H1 (cell line): ENCODE measurements at regions not wholly inside any gene's neighbourhood (a gene's known extent, or its start where the extent isn't known, plus 50 kb on each side); places are given as distances from the start of the nearest gene placed in this dataset.

ENCODE experiments used
- CTCF ChIA-PET: fragments of 300-600 bp; sonication (Branson Sonifier 250); formaldehyde crosslinking; loops from one replicate; lab custom pipeline; 2021; ENCODE audit not compliant: partially characterized antibody; lab: Charles Lee
- POLR2A ChIA-PET: fragments of 300-600 bp; sonication (Branson Sonifier 250); formaldehyde crosslinking; loops from one replicate; lab custom pipeline; 2021; ENCODE audit warnings: inconsistent platforms; ENCODE audit not compliant: partially characterized antibody; lab: Charles Lee
- DNase-seq, 2 experiments: peaks; one replicate each; pipeline versions ENCODE4 v3.0.0 to v3.0.0-alpha.2; 2010 to 2022; ENCODE audit warnings: low spot score in 2 of 2, low read depth in 1 of 2, mixed read lengths in 1 of 2
- FAIRE-seq: peaks from 2 replicates; lab custom pipeline; 2011; peaks lifted over from hg19 to GRCh38; lab: Jason Lieb, UNC
- H2AFZ ChIP-seq: 2 replicates; pipeline ENCODE4 v1.8.1; 2012; ENCODE audit warnings: low read length, inconsistent platforms
- H2AK5ac ChIP-seq: 2 replicates; pipeline ENCODE4 v1.6.1; 2013; ENCODE audit warnings: low read depth, low read length
- H2BK120ac ChIP-seq: replicated peaks from 2 replicates; pipeline ENCODE3; 2013; ENCODE audit warnings: low read depth, low read length, inconsistent platforms
- H2BK12ac ChIP-seq: 2 replicates; pipeline ENCODE4 v1.6.1; 2013; ENCODE audit warnings: low read depth, low read length
- H2BK15ac ChIP-seq: 2 replicates; pipeline ENCODE4 v1.6.1; 2013; ENCODE audit warnings: low read length
- H2BK20ac ChIP-seq: 2 replicates; pipeline ENCODE4 v1.6.1; 2013; ENCODE audit warnings: low read length
- H2BK5ac ChIP-seq: 2 replicates; pipeline ENCODE4 v1.6.1; 2013; ENCODE audit warnings: low read depth, low read length
- H3K14ac ChIP-seq: 2 replicates; pipeline ENCODE4 v1.6.1; 2013; ENCODE audit warnings: inconsistent platforms; ENCODE audit not compliant: insufficient read length
- H3K18ac ChIP-seq: 2 replicates; pipeline ENCODE4 v1.6.1; 2013; ENCODE audit warnings: low read length; ENCODE audit errors: extremely low read depth
- H3K23ac ChIP-seq: 2 replicates; pipeline ENCODE4 v1.6.1; 2013; ENCODE audit warnings: inconsistent platforms; ENCODE audit not compliant: insufficient read length
- H3K23me2 ChIP-seq: 2 replicates; pipeline ENCODE4 v1.6.1; 2013; ENCODE audit warnings: low read depth, low read length
- H3K27ac ChIP-seq: 2 replicates; pipeline ENCODE4 v1.6.1; 2011; ENCODE audit warnings: low read depth, low read length, inconsistent platforms
- H3K27me3 ChIP-seq, 4 experiments: replicated peaks in 1 of 4; 1 replicate in 1 of 4; 2 replicates in 3 of 4; pipeline versions ENCODE4 v1.6.1 to v1.8.1; 2011 to 2013; ENCODE audit warnings: low read length in 3 of 4, mild to moderate bottlenecking in 3 of 4, inconsistent platforms in 2 of 4, mixed read lengths in 2 of 4, moderate library complexity in 1 of 4; ENCODE audit not compliant: control insufficient read depth in 3 of 4, insufficient read depth in 3 of 4; ENCODE audit errors: extremely low read depth in 1 of 4
- H3K36me3 ChIP-seq, 4 experiments: 2 replicates each; pipeline versions ENCODE4 v1.6.1 to v1.8.1; 2011 to 2013; ENCODE audit warnings: mild to moderate bottlenecking in 4 of 4, low read length in 3 of 4, moderate library complexity in 2 of 4, control low read depth in 1 of 4, inconsistent platforms in 1 of 4; ENCODE audit not compliant: insufficient read depth in 4 of 4, control insufficient read depth in 2 of 4
- H3K4ac ChIP-seq: replicated peaks from 2 replicates; pipeline ENCODE3; 2013; ENCODE audit warnings: low read length, low read depth, mixed read lengths, inconsistent platforms; ENCODE audit not compliant: insufficient read length
- H3K4me1 ChIP-seq, 4 experiments: replicated peaks in 1 of 4; 1 replicate in 1 of 4; 2 replicates in 3 of 4; pipeline versions ENCODE4 v1.6.1 to v1.8.1; 2011 to 2013; ENCODE audit warnings: low read length in 3 of 4, inconsistent platforms in 2 of 4, mixed read lengths in 1 of 4; ENCODE audit not compliant: insufficient read depth in 4 of 4, control insufficient read depth in 3 of 4
- H3K4me2 ChIP-seq, 2 experiments: 2 replicates each; pipeline versions ENCODE4 v1.6.1 to v1.8.1; 2011 to 2013; ENCODE audit warnings: low read depth in 2 of 2, low read length in 2 of 2, control low read depth in 1 of 2, inconsistent platforms in 1 of 2, mild to moderate bottlenecking in 1 of 2; ENCODE audit not compliant: insufficient read depth in 1 of 2
- H3K4me3 ChIP-seq, 4 experiments: fragments of 200-600, 300-600 bp in 1 of 4; sonication (generic), shearing (Covaris generic), sonication (Bioruptor Twin) in 1 of 4; 2 replicates each; pipeline versions ENCODE4 v1.5.1 to v1.8.1; 2011 to 2016; ENCODE audit warnings: low read length in 4 of 4, low read depth in 3 of 4, control low read depth in 2 of 4, inconsistent platforms in 2 of 4, mild to moderate bottlenecking in 2 of 4, mixed read lengths in 1 of 4, moderate library complexity in 1 of 4; ENCODE audit not compliant: insufficient read depth in 2 of 4; ENCODE audit errors: extremely low read depth in 1 of 4
- H3K56ac ChIP-seq: replicated peaks from 2 replicates; pipeline ENCODE3; 2013; ENCODE audit warnings: low read depth, mild to moderate bottlenecking, mixed read lengths, low read length, inconsistent platforms; ENCODE audit not compliant: insufficient read length
- H3K79me1 ChIP-seq: 2 replicates; pipeline ENCODE4 v1.6.1; 2013; ENCODE audit warnings: low read depth, low read length, control low read depth
- H3K79me2 ChIP-seq, 2 experiments: 2 replicates each; pipeline versions ENCODE4 v1.6.1 to v1.8.1; 2012 to 2013; ENCODE audit warnings: low read length in 2 of 2, mild to moderate bottlenecking in 2 of 2, inconsistent platforms in 1 of 2; ENCODE audit not compliant: insufficient read depth in 2 of 2, control insufficient read depth in 1 of 2
- H3K9ac ChIP-seq, 4 experiments: replicated peaks in 1 of 4; 1 replicate in 1 of 4; 2 replicates in 3 of 4; pipeline versions ENCODE4 v1.6.1 to v1.8.1; 2011 to 2013; ENCODE audit warnings: low read depth in 3 of 4, low read length in 3 of 4, control low read depth in 2 of 4, mild to moderate bottlenecking in 2 of 4, moderate library complexity in 2 of 4, inconsistent platforms in 1 of 4; ENCODE audit errors: extremely low read depth in 1 of 4
- H3K9me3 ChIP-seq, 2 experiments: 2 replicates each; pipeline versions ENCODE4 v1.6.1 to v1.8.1; 2012 to 2013; ENCODE audit warnings: mild to moderate bottlenecking in 2 of 2, moderate library complexity in 2 of 2, control low read depth in 1 of 2, inconsistent platforms in 1 of 2, low read depth in 1 of 2, low read length in 1 of 2, mixed read lengths in 1 of 2; ENCODE audit not compliant: insufficient read depth in 2 of 2
- H4K20me1 ChIP-seq, 2 experiments: replicated peaks in 1 of 2; 2 replicates each; pipeline versions ENCODE3 to v1.8.1; 2011 to 2013; ENCODE audit warnings: inconsistent platforms in 2 of 2, low read length in 2 of 2, mild to moderate bottlenecking in 1 of 2; ENCODE audit not compliant: insufficient read depth in 2 of 2, control insufficient read depth in 1 of 2
- H4K5ac ChIP-seq: 2 replicates; pipeline ENCODE4 v1.6.1; 2013; ENCODE audit warnings: low read length, low read depth, mixed read lengths, inconsistent platforms; ENCODE audit not compliant: insufficient read length
- H4K8ac ChIP-seq: 2 replicates; pipeline ENCODE4 v1.8.0; 2013; ENCODE audit warnings: mild to moderate bottlenecking, moderate library complexity, low read length, inconsistent platforms; ENCODE audit not compliant: insufficient read depth; ENCODE audit errors: extremely low read depth
- H4K91ac ChIP-seq: replicated peaks from 2 replicates; pipeline ENCODE3; 2013; ENCODE audit warnings: low read length, mixed read lengths, inconsistent platforms; ENCODE audit not compliant: insufficient read length
- ATF3 ChIP-seq: IDR thresholded peaks from 2 replicates; pipeline ENCODE4 v1.6.1; 2011; ENCODE audit warnings: low read depth, mild to moderate bottlenecking, low read length; ENCODE audit not compliant: insufficient read depth
- EZH2 ChIP-seq: fragments of 200-600 bp; sonication (generic); IDR thresholded peaks from 2 replicates; pipeline ENCODE4 v1.7.1; 2012; ENCODE audit warnings: low read depth, mild to moderate bottlenecking, moderate library complexity, low read length, inconsistent platforms; ENCODE audit not compliant: severe bottlenecking
- FOSL1 ChIP-seq: IDR thresholded peaks from 2 replicates; pipeline ENCODE4 v1.6.1; 2011; ENCODE audit warnings: mild to moderate bottlenecking, low read depth, low read length, moderate library complexity; ENCODE audit not compliant: insufficient read depth
- MAFK ChIP-seq: IDR thresholded peaks from 2 replicates; pipeline ENCODE4 v1.6.1; 2012; ENCODE audit warnings: low read depth, mild to moderate bottlenecking, improper control_type of control experiment, low read length
- PHF8 ChIP-seq: fragments of 200-600 bp; sonication (generic); conservative IDR thresholded peaks from 2 replicates; pipeline ENCODE4 v1.7.1; 2012; ENCODE audit warnings: low read depth, mild to moderate bottlenecking, inconsistent platforms, low read length, moderate library complexity
- POU5F1 ChIP-seq: IDR thresholded peaks from 2 replicates; pipeline ENCODE4 v1.6.1; 2011; ENCODE audit warnings: low read depth, mild to moderate bottlenecking, low read length, moderate library complexity
- RBBP5 ChIP-seq: IDR thresholded peaks from 2 replicates; pipeline ENCODE4 v1.7.1; 2012; ENCODE audit warnings: low read depth, mild to moderate bottlenecking, inconsistent platforms, low read length, moderate library complexity, borderline replicate concordance
- SAP30 ChIP-seq: fragments of 300-600 bp; sonication (generic); IDR thresholded peaks from 2 replicates; pipeline ENCODE4 v1.7.1; 2012; ENCODE audit warnings: low read length, moderate library complexity, mild to moderate bottlenecking, inconsistent platforms; ENCODE audit not compliant: insufficient read depth, insufficient replicate concordance
- SIN3A ChIP-seq, 2 experiments: IDR thresholded peaks in 1 of 2; conservative IDR thresholded peaks in 1 of 2; 2 replicates each; pipeline ENCODE4 v1.6.1; 2011 to 2012; ENCODE audit warnings: low read length in 2 of 2, improper control_type of control experiment in 1 of 2, low read depth in 1 of 2, mild to moderate bottlenecking in 1 of 2
- SP1 ChIP-seq: IDR thresholded peaks from 2 replicates; pipeline ENCODE4 v1.6.1; 2011; ENCODE audit warnings: low read depth, low read length
- SP4 ChIP-seq: IDR thresholded peaks from 2 replicates; pipeline ENCODE4 v1.6.1; 2012; ENCODE audit warnings: low read length, inconsistent platforms
- TAF1 ChIP-seq: IDR thresholded peaks from 2 replicates; pipeline ENCODE4 v1.6.1; 2011; ENCODE audit warnings: mild to moderate bottlenecking, low read depth, low read length
- TBP ChIP-seq: IDR thresholded peaks from 2 replicates; pipeline ENCODE4 v1.6.1; 2011; ENCODE audit warnings: low read depth, low read length, improper control_type of control experiment
- WGBS, 2 experiments: shearing (Covaris generic) in 1 of 2; methylation state at CpG; one replicate each; pipeline versions ENCODE4 v1.1.6 to v1.1.7; 2013 to 2015; ENCODE audit warnings: low lambda C conversion rate in 2 of 2, mixed read lengths in 2 of 2, inconsistent platforms in 1 of 2, low coverage in 1 of 2, missing lambda C conversion rate in 1 of 2; ENCODE audit not compliant: insufficient replicate concordance in 2 of 2, insufficient coverage in 1 of 2, insufficient read length in 1 of 2; ENCODE audit errors: extremely low coverage in 1 of 2, missing lambda C conversion rate in 1 of 2; 5-methylcytosine and 5-hydroxymethylcytosine counted together

- Histone ChIP-seq H3K79me2 (no peaks in the 10 kb centered on the region), H3K4ac (no peak overlapping the region), H2BK120ac (no peak overlapping the region), H4K20me1 (no peaks in the 10 kb centered on the region), H4K91ac (no peak overlapping the region), H2BK15ac (no peak overlapping the region), H2BK5ac (no peak overlapping the region), H3K4me3 (no peak overlapping the region), H3K23me2 (no peaks in the 10 kb centered on the region; the same call in 1 of the 2 replicates), H2BK20ac (no peak overlapping the region), H4K5ac (no peak overlapping the region), H3K56ac (no peak overlapping the region), H2AFZ (no peak overlapping the region), H3K4me1 (no peaks in the 10 kb centered on the region), H3K9me3 (no peaks in the 10 kb centered on the region), H2AK5ac (no peak overlapping the region), H3K4me2 (no peak overlapping the region), H4K8ac (no peak overlapping the region), H3K9ac (no peak overlapping the region), H2BK12ac (no peak overlapping the region), H3K14ac (no peak overlapping the region), H3K27ac (no peak overlapping the region), H3K79me1 (no peaks in the 10 kb centered on the region), H3K18ac (no peak overlapping the region), H3K23ac (no peak overlapping the region), H3K36me3 (no peaks in the 10 kb centered on the region), H3K27me3 (no peaks in the 10 kb centered on the region)
- FAIRE-seq: no peak
- WGBS, 2 experiments: 89% methylated on average over 16 of the region's 16 CpGs; no CpG with 5 or more reads in 1 of the 2 experiments
- DNase-seq: no peak
- ChIA-PET POLR2A (no interaction called here), CTCF (interaction anchor here (0.9 to 1.5 kb wide), 4 partner anchors 13 to 317 kb away, joined by 3 read pairs; no protein-coding TSS in a partner anchor)
- TF ChIP-seq SP1: no peak
- no peak for TF ChIP-seq TAF1
- no peak for TF ChIP-seq SAP30
- TF ChIP-seq EZH2: no peak
- TF ChIP-seq RBBP5: no peak
- no peak for TF ChIP-seq PHF8
- TF ChIP-seq ATF3: no peak
- no peak for TF ChIP-seq FOSL1
- TF ChIP-seq SIN3A (conservative IDR thresholded peaks at IDR 0.05 in 1 of 2, IDR thresholded peaks at IDR 0.05 in 1 of 2; ENCODE audit: low read depth in 1 of 2, low read length in 2 of 2): no peak
- no peak for TF ChIP-seq TBP
- no peak for TF ChIP-seq MAFK
- TF ChIP-seq POU5F1: no peak
- TF ChIP-seq SP4: no peak
These were observed 464.9 kb upstream of the MPDZ start for GRCh38 chr9:13744261-13744901.
